GM18858 (cell line): ENCODE measurements at regions not wholly inside any gene's neighbourhood (a gene's known extent, or its start where the extent isn't known, plus 50 kb on each side); places are given as distances from the start of the nearest gene placed in this dataset.

Source experiments
- ATAC-seq: cut with Tn5 transposase; IDR thresholded peaks from one replicate; pipeline ENCODE4 v1.9.1; 2021; ENCODE audit not compliant: unreplicated experiment

GRCh38 chr5:74322944-74323343 lies 317.6 kb downstream of the ENC1 start:
- ATAC-seq, result no peak

GRCh38 chr5:74322191-74322590 lies 318.3 kb downstream of the ENC1 start:
- ATAC-seq, result no peak

DNA sequence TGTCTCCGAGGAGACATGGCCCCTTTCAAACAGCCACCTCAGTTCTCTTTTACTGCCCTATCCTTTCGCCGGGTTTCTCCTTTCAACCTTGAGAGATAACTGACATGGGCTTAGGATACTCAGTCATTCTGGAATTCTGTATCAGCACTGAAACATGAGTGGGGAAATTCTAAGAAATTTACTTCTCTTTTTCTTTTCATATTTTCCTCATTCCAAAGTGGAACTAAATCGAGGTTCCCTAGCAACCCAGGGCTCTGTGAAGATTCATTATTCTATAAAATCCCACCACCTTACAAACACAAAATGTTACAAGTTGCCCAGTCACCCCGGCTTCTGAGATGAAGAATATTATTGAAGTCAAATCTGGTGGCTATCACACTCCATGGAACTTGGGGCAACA lies 319.2 kb downstream of the ENC1 start:
- ATAC-seq, result no peak

- ATAC-seq, result no peak
Measured at GRCh38 chr5:74320526-74320925, 320.0 kb downstream of the ENC1 start.

DNA sequence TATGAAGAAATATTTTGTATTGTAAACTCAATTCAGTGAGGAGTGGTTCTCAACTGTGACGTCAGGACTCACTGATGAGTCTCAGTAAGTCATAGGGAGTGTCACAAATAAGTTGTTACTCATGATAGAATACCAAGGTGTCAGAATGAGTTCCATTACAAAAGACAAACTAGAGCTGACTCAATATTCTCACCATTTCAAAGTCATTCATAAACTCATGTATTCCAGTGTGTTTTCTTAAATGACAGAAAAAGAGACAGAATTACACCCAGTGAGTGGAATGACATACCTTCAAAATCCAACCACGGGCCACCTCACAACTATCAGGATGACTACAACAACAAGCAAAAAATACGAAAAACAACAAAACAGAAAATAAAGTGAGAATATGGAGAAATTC lies 321.5 kb downstream of the ENC1 start:
- no peak for ATAC-seq

DNA sequence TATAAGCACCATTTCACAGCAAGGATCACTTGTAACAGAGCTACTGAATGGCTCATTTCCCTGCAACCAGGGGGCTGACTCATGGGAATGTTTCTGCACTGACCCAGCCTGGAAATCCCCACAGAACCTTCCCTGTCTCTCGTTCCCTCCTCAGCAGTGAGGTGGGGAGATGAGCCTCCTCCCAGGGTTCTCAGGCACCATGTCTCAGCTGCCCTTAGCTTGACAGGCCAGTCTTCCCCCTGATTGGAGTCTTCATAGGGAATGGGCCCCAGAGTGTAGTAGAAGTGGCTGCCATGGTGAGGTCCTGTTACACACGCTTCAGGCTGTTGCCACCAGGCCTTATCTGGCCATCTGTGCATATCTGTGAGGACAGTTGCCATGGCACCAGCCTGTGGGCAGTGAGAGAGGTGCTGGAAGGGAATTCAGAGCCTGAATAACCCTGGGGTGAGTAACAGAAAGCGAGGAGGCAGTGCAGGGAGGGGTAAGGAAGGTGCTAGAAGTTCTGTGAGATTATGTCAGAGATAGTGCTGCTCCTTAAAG lies 324.4 kb downstream of the ENC1 start:
- ATAC-seq, result no peak

GRCh38 chr5:74314906-74315305 lies 325.6 kb downstream of the ENC1 start:
- ATAC-seq, result no peak

- ATAC-seq, result no peak
Measured at GRCh38 chr5:74313896-74314295, 326.6 kb downstream of the ENC1 start.

DNA sequence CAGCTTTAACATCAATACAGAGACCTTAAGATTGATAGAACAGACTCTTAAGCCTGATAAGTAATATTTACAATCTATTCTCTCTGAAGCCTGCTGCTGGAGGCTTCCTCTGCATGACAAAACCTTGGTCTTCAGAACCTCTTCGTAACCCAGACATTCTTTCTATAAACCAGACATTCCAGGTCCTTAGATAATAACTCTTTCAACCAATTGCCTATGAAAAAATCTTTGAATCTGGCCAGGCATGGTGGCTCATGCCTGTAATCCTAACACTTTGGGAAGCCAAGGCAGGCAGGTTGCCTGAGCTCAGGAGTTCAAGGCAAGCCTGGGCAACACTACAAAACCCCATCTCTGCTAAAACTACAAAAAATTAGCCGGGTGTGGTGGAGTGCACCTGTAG lies 327.8 kb downstream of the ENC1 start:
- no peak for ATAC-seq

DNA sequence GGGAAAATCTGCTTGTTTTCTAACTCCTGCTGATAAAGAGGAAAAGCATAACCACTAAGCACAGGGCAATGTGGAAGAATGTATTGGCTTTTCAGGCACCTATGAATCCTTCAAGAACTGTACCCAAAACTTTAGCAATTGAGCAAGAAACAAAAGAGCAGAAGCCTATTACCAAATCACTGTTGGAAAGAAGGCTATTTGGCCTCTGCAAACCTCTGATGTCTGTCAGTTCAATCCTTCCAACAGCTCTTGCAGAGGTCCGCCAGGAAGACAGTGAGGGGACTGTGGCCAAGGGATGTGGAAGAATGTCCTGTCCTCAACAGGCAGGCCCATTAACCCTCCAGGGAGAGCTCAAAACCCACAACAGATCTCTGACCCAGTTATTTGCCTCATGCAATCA lies 328.6 kb downstream of the ENC1 start:
- ATAC-seq, result no peak

- no peak for ATAC-seq
Measured at GRCh38 chr5:74310997-74311930, 329.3 kb downstream of the ENC1 start.

- ATAC-seq, result no peak
Measured at GRCh38 chr5:74310386-74310785, 330.1 kb downstream of the ENC1 start.

GRCh38 chr5:74309050-74309449 lies 331.5 kb downstream of the ENC1 start:
- no peak for ATAC-seq

DNA sequence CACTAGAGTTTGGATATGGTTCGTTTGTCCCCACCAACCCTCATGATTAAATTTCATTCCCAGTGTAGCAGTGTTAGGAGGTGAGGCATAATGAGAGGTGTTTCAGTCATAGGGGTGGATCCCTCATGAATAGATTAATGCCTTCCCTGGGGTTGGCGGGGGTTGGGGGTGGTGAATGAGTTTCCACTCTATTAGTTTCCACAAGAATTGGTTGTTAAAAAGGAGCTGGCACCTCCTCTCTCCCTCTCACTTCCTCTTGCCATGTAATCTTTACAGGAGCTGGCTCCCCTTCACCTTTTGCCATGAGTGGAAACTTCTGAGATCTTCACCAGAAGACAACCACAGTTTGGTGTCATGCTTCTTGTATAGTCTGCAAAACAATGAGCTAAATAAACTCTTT lies 333.7 kb downstream of the ENC1 start:
- no peak for ATAC-seq

GRCh38 chr5:74304536-74304935 lies 336.0 kb downstream of the ENC1 start:
- ATAC-seq, result no peak

- no peak for ATAC-seq
Measured at GRCh38 chr5:74303578-74303977, 336.9 kb downstream of the ENC1 start.

DNA sequence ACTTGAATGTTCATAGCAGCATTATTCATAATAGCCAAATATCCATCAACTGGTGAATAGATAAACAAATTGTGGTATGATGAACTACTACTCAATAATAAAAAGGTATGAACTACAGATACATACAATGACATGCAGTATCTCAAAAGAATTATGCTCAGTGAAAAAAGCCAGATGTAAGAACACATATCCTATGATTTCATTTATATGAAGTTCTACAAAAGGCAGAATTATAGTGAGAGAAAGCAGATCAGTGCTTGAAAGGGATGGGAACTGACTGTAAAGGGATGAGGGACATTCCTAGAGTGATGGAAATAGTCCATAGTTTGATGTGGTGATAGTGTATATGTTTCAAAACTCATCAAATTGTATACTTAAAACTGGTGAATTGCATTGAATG lies 339.0 kb downstream of the ENC1 start:
- ATAC-seq, result no peak

- no peak for ATAC-seq
Measured at GRCh38 chr5:74300808-74301389, 339.6 kb downstream of the ENC1 start.

DNA sequence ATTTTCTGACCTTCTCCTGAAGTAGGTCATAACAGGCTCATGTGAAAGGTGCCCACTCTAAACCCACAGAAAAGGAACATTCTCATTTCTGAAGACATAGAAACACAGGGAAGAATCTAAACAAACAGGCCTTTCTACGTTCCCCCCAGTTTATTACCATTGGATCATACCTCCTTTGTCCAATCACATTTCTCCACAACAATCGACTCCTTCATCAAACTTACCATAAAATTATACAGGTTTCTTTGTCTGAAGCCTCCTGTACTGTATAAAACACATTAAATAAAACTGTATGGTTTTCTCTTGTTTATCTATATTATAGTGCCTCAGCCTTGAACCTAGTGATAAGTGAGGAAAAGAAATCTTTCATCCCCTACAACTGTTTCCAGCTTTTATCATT lies 340.7 kb downstream of the ENC1 start:
- no peak for ATAC-seq

- no peak for ATAC-seq
Measured at GRCh38 chr5:74296685-74297408, 343.7 kb downstream of the ENC1 start.

DNA sequence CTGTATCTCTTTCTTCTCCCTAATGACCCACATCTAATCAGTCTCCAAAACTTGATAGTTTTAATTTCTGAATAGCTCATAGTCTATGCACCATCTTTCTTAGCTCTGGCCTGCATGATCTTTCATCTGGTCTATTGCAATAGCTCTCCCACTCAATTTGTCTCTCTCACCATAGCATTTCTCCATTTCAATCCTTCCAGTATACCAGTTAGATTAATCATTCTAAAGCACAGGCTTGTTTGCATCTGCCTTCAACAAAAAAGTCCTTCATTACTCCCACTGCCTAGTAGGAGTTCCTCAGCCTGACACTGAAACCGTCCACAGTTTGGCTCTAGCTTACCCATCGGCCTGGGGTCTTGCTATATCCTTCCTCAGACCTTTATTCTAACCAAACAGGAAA lies 344.9 kb downstream of the ENC1 start:
- no peak for ATAC-seq

- ATAC-seq, result no peak
Measured at GRCh38 chr5:74295141-74295540, 345.4 kb downstream of the ENC1 start.
